ENCODE measurements at regions not wholly inside any gene's neighbourhood (a gene's known extent, or its start where the extent isn't known, plus 50 kb on each side); places are given as distances from the start of the nearest gene placed in this dataset.

GRCh38 chr22:48228468-48228867 is 1466.0 kb downstream of the TBC1D22A start:
- in situ Hi-C loops (cut with HindIII; ENCODE audit: low pct_unique_long_range_greater_than_20kb, low sequenced_read_pairs) = no loop called here
- DNase-seq (ENCODE audit: low read depth, low spot score) = no peak

DNA sequence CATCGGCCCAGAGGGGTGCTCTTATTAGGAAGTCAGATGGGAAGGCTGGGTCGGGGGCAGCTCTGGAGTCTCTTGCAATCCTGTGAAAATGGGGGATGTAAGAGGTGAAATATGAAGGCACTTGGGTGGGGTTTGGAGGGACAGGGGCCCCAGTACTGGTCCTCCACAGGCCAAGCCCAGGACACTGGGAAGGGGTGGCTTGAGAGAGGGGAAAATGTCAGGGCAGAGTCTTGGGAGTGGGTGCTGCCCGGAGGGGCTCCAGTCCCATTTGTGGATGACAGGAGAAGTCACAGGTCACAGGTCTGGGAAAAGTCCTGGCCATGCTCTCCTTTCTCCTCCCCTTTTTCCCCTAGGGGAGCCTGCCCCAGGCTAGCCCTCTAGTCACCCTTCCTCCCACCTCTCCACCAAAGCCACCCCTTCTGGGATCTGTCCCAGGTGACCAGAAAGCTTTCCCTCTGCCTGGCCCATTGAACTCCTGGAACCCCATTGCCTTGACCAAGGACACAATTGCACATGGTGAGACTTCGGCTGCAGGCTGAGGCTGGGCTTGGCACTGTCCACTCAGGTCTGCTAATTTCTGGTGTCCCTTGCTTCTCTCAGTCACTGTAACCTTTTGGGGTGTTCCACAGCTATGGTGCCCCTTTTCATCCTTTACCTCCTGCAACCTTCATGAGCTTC is 1465.0 kb downstream of the TBC1D22A start:
- DNase-seq (ENCODE audit: low read depth, low spot score) = no peak

GRCh38 chr22:48226026-48227013 is 1463.9 kb downstream of the TBC1D22A start:
- in situ Hi-C loops (cut with HindIII; ENCODE audit: low pct_unique_long_range_greater_than_20kb, low sequenced_read_pairs) = no loop called here

More for the DNA sequence above, 1465.0 kb downstream of the TBC1D22A start:
- in situ Hi-C loops (cut with HindIII; ENCODE audit: low pct_unique_long_range_greater_than_20kb, low sequenced_read_pairs) = no loop called here

GRCh38 chr22:48224332-48224731 is 1461.9 kb downstream of the TBC1D22A start:
- in situ Hi-C loops (cut with HindIII; ENCODE audit: low pct_unique_long_range_greater_than_20kb, low sequenced_read_pairs) = no loop called here
- DNase-seq (ENCODE audit: low read depth, low spot score) = no peak

More at GRCh38 chr22:48226026-48227013, 1463.9 kb downstream of the TBC1D22A start:
- no peak for DNase-seq (ENCODE audit: low read depth, low spot score)

- in situ Hi-C loops (cut with HindIII; ENCODE audit: low pct_unique_long_range_greater_than_20kb, low sequenced_read_pairs) = no loop called here
- DNase-seq (ENCODE audit: low read depth, low spot score) = no peak
Observed at GRCh38 chr22:48223488-48224190, 1461.2 kb downstream of the TBC1D22A start.

DNA sequence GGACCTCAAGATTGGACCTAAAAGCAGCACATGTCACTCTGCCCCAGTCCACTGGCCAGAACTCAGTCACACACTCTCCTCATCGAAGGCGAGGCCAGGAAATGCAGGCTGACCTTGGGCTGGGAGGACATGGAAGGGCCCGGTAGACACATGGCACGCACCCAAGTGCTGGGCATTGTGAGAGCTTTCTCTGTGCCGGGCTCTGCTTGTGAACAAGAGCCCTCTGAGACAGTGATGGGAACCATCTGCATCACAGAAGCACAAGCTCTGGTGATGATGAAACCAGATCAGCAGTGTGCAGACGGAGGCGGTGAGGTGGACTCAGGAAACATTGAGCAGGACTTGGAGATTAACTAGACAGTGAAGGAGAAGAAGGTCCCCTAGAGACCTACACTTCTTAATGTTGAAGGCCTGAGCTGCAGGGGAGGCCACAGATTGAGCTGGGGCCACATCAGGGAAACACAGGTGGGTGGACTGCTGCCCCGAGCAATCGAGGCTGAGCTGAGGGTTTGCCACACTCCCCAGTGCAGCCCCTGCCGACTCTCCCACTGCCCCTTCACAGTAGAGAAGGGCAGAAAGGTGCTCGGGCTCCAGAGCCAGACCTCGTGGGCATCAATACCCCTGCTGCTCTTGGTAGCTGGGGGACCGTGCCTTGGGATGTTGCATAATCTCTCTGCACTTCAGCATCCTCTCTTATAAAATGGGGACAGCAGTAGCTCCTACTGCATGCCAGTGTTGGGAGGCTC is 1460.5 kb downstream of the TBC1D22A start:
- in situ Hi-C loops (cut with HindIII; ENCODE audit: low pct_unique_long_range_greater_than_20kb, low sequenced_read_pairs) = no loop called here
- no peak for DNase-seq (ENCODE audit: low read depth, low spot score)

DNA sequence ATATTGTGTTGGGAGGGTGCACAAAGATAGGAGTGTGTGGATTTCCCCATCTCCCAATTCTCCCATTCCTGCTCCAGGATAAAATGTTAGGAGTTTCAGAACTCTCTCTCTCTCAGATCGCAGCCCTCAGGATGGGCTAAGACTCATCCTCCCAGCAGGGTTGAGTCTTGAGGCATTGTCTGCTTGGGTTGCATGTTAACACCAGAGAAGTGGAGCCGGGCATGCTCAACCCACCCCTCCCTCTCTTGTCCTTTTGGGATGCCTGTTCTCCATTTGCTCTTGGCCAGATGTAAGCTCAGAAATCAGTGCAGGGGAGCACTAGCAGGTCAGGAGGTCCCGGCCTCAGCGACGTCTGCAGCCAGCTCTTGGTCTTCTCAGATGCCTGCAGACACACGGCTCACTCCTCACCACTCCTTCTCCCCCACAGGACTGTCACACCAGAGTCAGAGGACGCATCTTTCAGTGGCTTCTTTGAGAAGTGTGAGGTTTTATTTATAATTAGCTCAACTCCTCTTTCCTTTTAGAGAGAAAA is 1456.5 kb downstream of the TBC1D22A start:
- in situ Hi-C loops (cut with HindIII; ENCODE audit: low pct_unique_long_range_greater_than_20kb, low sequenced_read_pairs) = no loop called here
- DNase-seq (ENCODE audit: low read depth, low spot score) = no peak

DNA sequence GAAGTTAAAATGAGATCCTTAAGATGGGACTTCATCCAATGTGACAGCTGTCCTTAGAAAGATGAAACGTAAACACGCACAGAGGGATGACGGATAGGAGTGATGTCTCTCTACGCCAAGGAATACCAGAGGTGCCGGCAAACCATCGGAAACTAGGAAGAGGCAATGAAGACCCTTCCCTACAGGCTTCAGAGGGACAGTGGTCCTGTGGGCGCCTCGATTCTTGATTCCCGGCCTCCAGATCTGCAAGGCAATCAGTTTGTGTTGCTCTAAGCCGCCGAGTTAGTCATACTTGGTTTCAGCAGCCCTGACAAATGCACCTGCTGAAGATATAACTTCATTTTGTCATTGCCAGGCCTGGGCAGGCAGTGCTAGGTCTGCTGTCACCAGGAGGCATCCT is 1455.1 kb downstream of the TBC1D22A start:
- in situ Hi-C loops (cut with HindIII; ENCODE audit: low pct_unique_long_range_greater_than_20kb, low sequenced_read_pairs) = no loop called here
- DNase-seq (ENCODE audit: low read depth, low spot score) = no peak

GRCh38 chr22:48212727-48213126 is 1450.3 kb downstream of the TBC1D22A start:
- no peak for DNase-seq (ENCODE audit: low read depth, low spot score)
- in situ Hi-C loops (cut with HindIII; ENCODE audit: low pct_unique_long_range_greater_than_20kb, low sequenced_read_pairs) = no loop called here

GRCh38 chr22:48210812-48211211 is 1448.4 kb downstream of the TBC1D22A start:
- DNase-seq (ENCODE audit: low read depth, low spot score) = no peak
- in situ Hi-C loops (cut with HindIII; ENCODE audit: low pct_unique_long_range_greater_than_20kb, low sequenced_read_pairs) = no loop called here

GRCh38 chr22:48210198-48210580 is 1447.7 kb downstream of the TBC1D22A start:
- no peak for DNase-seq (ENCODE audit: low read depth, low spot score)
- in situ Hi-C loops (cut with HindIII; ENCODE audit: low pct_unique_long_range_greater_than_20kb, low sequenced_read_pairs) = no loop called here

- in situ Hi-C loops (cut with HindIII; ENCODE audit: low pct_unique_long_range_greater_than_20kb, low sequenced_read_pairs) = no loop called here
Observed at GRCh38 chr22:48209473-48210197, 1447.2 kb downstream of the TBC1D22A start.

GRCh38 chr22:48208894-48209293 is 1446.4 kb downstream of the TBC1D22A start:
- DNase-seq (ENCODE audit: low read depth, low spot score) = no peak
- in situ Hi-C loops (cut with HindIII; ENCODE audit: low pct_unique_long_range_greater_than_20kb, low sequenced_read_pairs) = no loop called here

More at GRCh38 chr22:48209473-48210197, 1447.2 kb downstream of the TBC1D22A start:
- no peak for DNase-seq (ENCODE audit: low read depth, low spot score)

- no peak for DNase-seq (ENCODE audit: low read depth, low spot score)
- in situ Hi-C loops (cut with HindIII; ENCODE audit: low pct_unique_long_range_greater_than_20kb, low sequenced_read_pairs) = no loop called here
Observed at GRCh38 chr22:48207919-48208535, 1445.6 kb downstream of the TBC1D22A start.

DNA sequence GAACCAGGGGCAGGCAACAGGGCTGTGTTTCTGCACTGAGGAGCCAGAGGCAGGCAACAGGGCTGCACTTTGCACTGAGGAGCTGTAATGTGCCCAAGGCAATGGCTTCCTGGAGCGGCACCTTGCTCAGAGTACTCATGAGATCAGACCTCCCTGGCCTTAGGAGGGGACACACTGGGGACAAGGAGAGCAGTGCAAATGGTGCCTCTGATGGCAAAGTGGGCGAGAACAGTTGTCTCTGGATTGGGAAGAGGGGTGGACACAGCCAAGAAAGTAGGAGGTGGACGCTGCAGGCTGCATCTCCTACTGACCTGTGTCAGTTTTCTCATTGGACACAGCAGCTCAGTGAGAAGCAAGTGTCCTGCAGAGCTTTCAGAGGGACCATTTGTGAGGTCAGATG is 1443.3 kb downstream of the TBC1D22A start:
- in situ Hi-C loops (cut with HindIII; ENCODE audit: low pct_unique_long_range_greater_than_20kb, low sequenced_read_pairs) = no loop called here

DNA sequence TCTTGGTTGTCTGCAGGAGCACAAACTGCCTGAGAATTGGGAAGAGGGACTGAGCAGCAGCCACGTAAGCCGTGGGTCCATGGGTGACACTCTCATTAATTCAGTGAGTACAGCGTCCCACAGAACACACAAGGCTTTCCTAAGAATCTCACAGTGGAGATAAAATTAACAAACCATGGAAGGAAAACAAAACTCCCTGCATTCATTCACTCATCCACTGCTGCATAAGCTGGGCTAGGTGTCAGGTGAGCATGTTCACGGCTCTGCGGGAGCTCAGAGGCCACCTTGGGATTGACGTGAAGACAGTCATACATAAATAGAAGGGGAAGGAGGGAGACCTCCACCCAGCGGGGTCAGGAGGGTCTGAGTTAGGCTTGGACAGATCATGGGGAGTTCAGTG is 1442.7 kb downstream of the TBC1D22A start:
- no peak for DNase-seq (ENCODE audit: low read depth, low spot score)
- in situ Hi-C loops (cut with HindIII; ENCODE audit: low pct_unique_long_range_greater_than_20kb, low sequenced_read_pairs) = no loop called here

More for the DNA sequence above, 1443.3 kb downstream of the TBC1D22A start:
- no peak for DNase-seq (ENCODE audit: low read depth, low spot score)

Data from SK-MEL-5 (cell line).